HFFc6 (cell line): ENCODE measurements at regions not wholly inside any gene's neighbourhood (a gene's known extent, or its start where the extent isn't known, plus 50 kb on each side); places are given as distances from the start of the nearest gene placed in this dataset.

ENCODE experiments used
- DNase-seq: peaks from one replicate; pipeline ENCODE4 v3.0.0-alpha.2; 2018
- H3K27ac Mint-ChIP-seq: 2 replicates; pipeline ENCODE4 v1.8.0; 2020; ENCODE audit warnings: mild to moderate bottlenecking, mixed read lengths
- H3K27me3 Mint-ChIP-seq: 2 replicates; pipeline ENCODE4 v1.8.0; 2021; ENCODE audit warnings: mild to moderate bottlenecking, moderate library complexity, mixed read lengths; ENCODE audit not compliant: insufficient read depth
- H3K36me3 Mint-ChIP-seq: 2 replicates; pipeline ENCODE4 v1.8.0; 2021; ENCODE audit warnings: low read depth, mixed read lengths
- H3K4me1 Mint-ChIP-seq: 2 replicates; pipeline ENCODE4 v1.8.0; 2020; ENCODE audit warnings: low read depth, mixed read lengths
- H3K4me3 Mint-ChIP-seq: 2 replicates; pipeline ENCODE4 v1.8.0; 2020; ENCODE audit warnings: mild to moderate bottlenecking, moderate library complexity, mixed read lengths
- H3K9me3 Mint-ChIP-seq: 2 replicates; pipeline ENCODE4 v1.8.0; 2020; ENCODE audit warnings: mild to moderate bottlenecking, mixed read lengths
- CTCF ChIP-seq: fragments of 200-600 bp; sonication (generic); IDR thresholded peaks from 2 replicates; pipeline ENCODE4 v1.5.0; 2021; ENCODE audit warnings: antibody characterized with exemption, mild to moderate bottlenecking

GRCh38 chr5:39951070-39951469 is 526.3 kb upstream of the DAB2 start:
- no peaks in the 10 kb centered on the region for H3K9me3 Mint-ChIP-seq
- no peak overlapping the region for H3K4me3 Mint-ChIP-seq
- no peaks in the 10 kb centered on the region for H3K4me1 Mint-ChIP-seq
- no peaks in the 10 kb centered on the region; the same call in 1 of the 2 replicates for H3K27me3 Mint-ChIP-seq
- TF ChIP-seq CTCF: no peak
- no peak overlapping the region for H3K27ac Mint-ChIP-seq
- no peaks in the 10 kb centered on the region for H3K36me3 Mint-ChIP-seq
- no peak for DNase-seq

- Mint-ChIP-seq H3K27ac (no peak overlapping the region), H3K27me3 (no peaks in the 10 kb centered on the region; the same call in 1 of the 2 replicates), H3K4me3 (no peak overlapping the region), H3K9me3 (no peaks in the 10 kb centered on the region), H3K36me3 (no peaks in the 10 kb centered on the region), H3K4me1 (no peaks in the 10 kb centered on the region)
- peak; percentile 92 for TF ChIP-seq CTCF
- peak; percentile 52 for DNase-seq
These were observed 524.2 kb upstream of the DAB2 start for GRCh38 chr5:39948867-39949468.

- Mint-ChIP-seq H3K36me3 (no peaks in the 10 kb centered on the region), H3K4me3 (no peak overlapping the region), H3K4me1 (no peaks in the 10 kb centered on the region), H3K9me3 (no peaks in the 10 kb centered on the region), H3K27ac (no peak overlapping the region), H3K27me3 (no peaks in the 10 kb centered on the region; the same call in 1 of the 2 replicates)
- no peak for TF ChIP-seq CTCF
- DNase-seq: no peak
These were observed 523.6 kb upstream of the DAB2 start for GRCh38 chr5:39948341-39948740.

GRCh38 chr5:39947657-39948056 is 522.9 kb upstream of the DAB2 start:
- no peaks in the 10 kb centered on the region for H3K36me3 Mint-ChIP-seq
- TF ChIP-seq CTCF: no peak
- H3K27ac Mint-ChIP-seq: no peak overlapping the region

GRCh38 chr5:39946356-39947045 is 521.7 kb upstream of the DAB2 start:
- Mint-ChIP-seq H3K9me3 (no peaks in the 10 kb centered on the region), H3K4me3 (no peak overlapping the region), H3K36me3 (no peaks in the 10 kb centered on the region), H3K27me3 (no peaks in the 10 kb centered on the region; the same call in 1 of the 2 replicates), H3K4me1 (no peaks in the 10 kb centered on the region), H3K27ac (no peak overlapping the region)
- no peak for DNase-seq
- TF ChIP-seq CTCF: no peak

More at GRCh38 chr5:39947657-39948056, 522.9 kb upstream of the DAB2 start:
- no peaks in the 10 kb centered on the region for H3K4me1 Mint-ChIP-seq
- peak; percentile 2 for DNase-seq
- H3K4me3 Mint-ChIP-seq: no peak overlapping the region
- H3K27me3 Mint-ChIP-seq: no peaks in the 10 kb centered on the region; the same call in 1 of the 2 replicates
- no peaks in the 10 kb centered on the region for H3K9me3 Mint-ChIP-seq
